HepG2 (cell line): ENCODE measurements at regions not wholly inside any gene's neighbourhood (a gene's known extent, or its start where the extent isn't known, plus 50 kb on each side); places are given as distances from the start of the nearest gene placed in this dataset.

Experiments used
- ATAC-seq: fragments of 200-7000 bp; cut with Tn5 transposase; 3 replicates; pipeline ENCODE4 v1.9.1; 2020; ENCODE audit warnings: mild to moderate bottlenecking, moderate library complexity
- BruUV-seq: library from RNA; stranded (reverse); fragments of 400-500 nt; replicated peaks from 2 replicates; lab custom pipeline; 2021; lab: Mats Ljungman, UMichigan
- CTCF ChIA-PET: fragments of 300-600 bp; formaldehyde crosslinking; extraction: SDS; loops from one replicate; lab custom pipeline; 2021; ENCODE audit warnings: low total read pairs, inconsistent platforms, low intra/inter-chr PET ratio; lab: Yijun Ruan, JAX
- POLR2A ChIA-PET: fragments of 350-600 bp; sonication (Branson Sonifier 250); formaldehyde crosslinking; loops from one replicate; lab custom pipeline; 2020; ENCODE audit warnings: antibody characterized with exemption, inconsistent platforms; lab: Yijun Ruan, JAX
- DNase-seq: peaks from one replicate; pipeline ENCODE4 v3.0.0-alpha.2; 2015; ENCODE audit warnings: low spot score
- FAIRE-seq: peaks from 3 replicates; lab custom pipeline; 2011; peaks lifted over from hg19 to GRCh38; lab: Jason Lieb, UNC
- H2AFZ ChIP-seq: one replicate; pipeline ENCODE4 v1.6.1; 2011; ENCODE audit warnings: low read length, inconsistent platforms
- H3K27ac ChIP-seq: fragments of 300-600 bp; 3 replicates; pipeline ENCODE4 v1.8.0; 2011; ENCODE audit warnings: mixed run types, mild to moderate bottlenecking, mixed read lengths, low read length, inconsistent platforms; ENCODE audit not compliant: insufficient read depth; ENCODE audit errors: extremely low read length
- H3K27me3 ChIP-seq, 2 experiments: fragments of 200-600 bp in 1 of 2; 2 replicates in 1 of 2; 3 replicates in 1 of 2; pipeline versions ENCODE4 v1.6.0 to v1.8.0; 2011; ENCODE audit warnings: low read length in 2 of 2, mild to moderate bottlenecking in 2 of 2, moderate library complexity in 2 of 2, inconsistent platforms in 1 of 2; ENCODE audit not compliant: insufficient read depth in 2 of 2, control insufficient read depth in 1 of 2
- H3K36me3 ChIP-seq, 2 experiments: fragments of 200-600 bp in 1 of 2; replicated peaks in 1 of 2; 2 replicates in 1 of 2; 3 replicates in 1 of 2; pipeline versions ENCODE4 v1.5.1 to v1.8.0; 2011; ENCODE audit warnings: low read length in 2 of 2, inconsistent platforms in 1 of 2; ENCODE audit not compliant: insufficient read depth in 2 of 2, control insufficient read depth in 1 of 2
- H3K4me1 ChIP-seq: 2 replicates; pipeline ENCODE4 v1.5.1; 2012; ENCODE audit warnings: low read length, inconsistent platforms; ENCODE audit not compliant: insufficient read depth
- H3K4me2 ChIP-seq: 2 replicates; pipeline ENCODE4 v1.6.0; 2011; ENCODE audit warnings: low read depth, low read length, inconsistent platforms
- H3K4me3 ChIP-seq, 3 experiments: fragments of 200-600 bp in 1 of 3; sonication (generic), shearing (Covaris generic) in 1 of 3; replicated peaks in 1 of 3; 2 replicates each; pipeline ENCODE4 v1.5.1; 2011 to 2016; ENCODE audit warnings: low read length in 3 of 3, inconsistent platforms in 2 of 3, low read depth in 2 of 3, mild to moderate bottlenecking in 2 of 3, control low read depth in 1 of 3, mixed read lengths in 1 of 3; ENCODE audit not compliant: insufficient read depth in 1 of 3
- H3K79me2 ChIP-seq: one replicate; pipeline ENCODE4 v1.6.1; 2011; ENCODE audit warnings: low read length, inconsistent platforms; ENCODE audit not compliant: insufficient read depth
- H3K9ac ChIP-seq: 2 replicates; pipeline ENCODE4 v1.6.0; 2011; ENCODE audit warnings: mild to moderate bottlenecking, low read depth, low read length, inconsistent platforms; ENCODE audit not compliant: insufficient read depth
- H3K9me3 ChIP-seq: 2 replicates; pipeline ENCODE4 v1.5.1; 2012; ENCODE audit warnings: mild to moderate bottlenecking, low read length
- H4K20me1 ChIP-seq: 2 replicates; pipeline ENCODE4 v1.6.0; 2011; ENCODE audit warnings: inconsistent platforms, mild to moderate bottlenecking, low read length, moderate library complexity; ENCODE audit not compliant: insufficient read depth
- ATF4 ChIP-seq, 2 experiments: fragments of 450-650 bp in 1 of 2; sonication (generic) in 1 of 2; formaldehyde crosslinking; IDR thresholded peaks; 2 replicates each; pipeline versions ENCODE4 v1.5.0 to v1.8.0; 2020 to 2022; ENCODE audit warnings: mild to moderate bottlenecking in 1 of 2, missing genetic modification reagents in 1 of 2
- HMG20A ChIP-seq: IDR thresholded peaks from 2 replicates; pipeline ENCODE4 v1.6.1; 2016; ENCODE audit warnings: borderline replicate concordance
- KAT2B ChIP-seq: fragments of 150-350 bp; IDR thresholded peaks from 2 replicates; pipeline ENCODE4 v1.6.1; 2014; ENCODE audit warnings: low read depth, low read length, borderline replicate concordance
- NR0B2 ChIP-seq: sonication (generic); formaldehyde crosslinking; IDR thresholded peaks from 2 replicates; pipeline ENCODE4 v1.4.0; 2020; ENCODE audit warnings: mild to moderate bottlenecking, missing genetic modification reagents
- TFDP2 ChIP-seq: sonication (generic); formaldehyde crosslinking; IDR thresholded peaks from 2 replicates; pipeline ENCODE4 v1.4.0; 2020; ENCODE audit warnings: missing genetic modification reagents
- TP53 ChIP-seq: sonication (generic); formaldehyde crosslinking; conservative IDR thresholded peaks from 2 replicates; pipeline ENCODE4 v1.4.0; 2020; ENCODE audit warnings: missing genetic modification reagents
- ZFP36 ChIP-seq: fragments of 150-350 bp; IDR thresholded peaks from 2 replicates; pipeline ENCODE4 v1.6.1; 2018; ENCODE audit warnings: borderline replicate concordance, low read length, low read depth; ENCODE audit not compliant: partially characterized antibody
- ZNF766 ChIP-seq: sonication (generic); formaldehyde crosslinking; IDR thresholded peaks from 2 replicates; pipeline ENCODE4 v1.5.0; 2020; ENCODE audit warnings: missing genetic modification reagents, borderline replicate concordance
- ZXDC ChIP-seq: sonication (generic); formaldehyde crosslinking; IDR thresholded peaks from 2 replicates; pipeline ENCODE4 v1.5.0; 2020; ENCODE audit warnings: mild to moderate bottlenecking, missing genetic modification reagents
- WGBS: methylation state at CpG from one replicate; pipeline ENCODE4 v1.1.6; 2017; ENCODE audit warnings: low lambda C conversion rate; 5-methylcytosine and 5-hydroxymethylcytosine counted together
- in situ Hi-C: cut with HindIII; loops from 2 replicates; pipeline ENCODE4 v1.10.0; 2017; ENCODE audit warnings: low pct_unique_long_range_greater_than_20kb; ENCODE audit not compliant: extremely low pct_ligation_motif_present
- intact Hi-C: fragments of 100-400 bp; cut with micrococcal nuclease; formaldehyde crosslinking; loops from one replicate; pipeline ENCODE4 v1.10.0; 2022; ENCODE audit not compliant: unreplicated experiment

- ATAC-seq, result no peak
- H3K4me2 ChIP-seq, result no peak overlapping the region
- in situ Hi-C loops (no loop called here), intact Hi-C loops (no loop called here)
- H3K4me1 ChIP-seq, result no peaks in the 10 kb centered on the region
- no peak overlapping the region for H3K9ac ChIP-seq
- TF ChIP-seq KAT2B (no peak), ZXDC (CRISPR knock-in tag) (no peak), NR0B2 (CRISPR knock-in tag) (no peak), ZNF766 (no peak), TFDP2 (CRISPR knock-in tag) (no peak), ATF4 (CRISPR knock-in tag; IDR thresholded peaks at IDR 0.05) (no peak), ZFP36 (no peak), HMG20A (CRISPR knock-in tag) (no peak), TP53 (CRISPR knock-in tag) (no peak)
- TF ChIP-seq, all 625 proteins: peak for 0
- H3K27me3 ChIP-seq, result no peaks in the 10 kb centered on the region
- no TSS peak for BruUV-seq
- H4K20me1 ChIP-seq, result no peaks in the 10 kb centered on the region
- ChIA-PET POLR2A (no interaction called here), CTCF (no interaction called here)
- H3K27ac ChIP-seq, result no peak overlapping the region
- H3K79me2 ChIP-seq, result no peaks in the 10 kb centered on the region
- no peaks in the 10 kb centered on the region for H3K36me3 ChIP-seq
- H3K9me3 ChIP-seq, result no peaks in the 10 kb centered on the region
- DNase-seq, result no peak
- WGBS, result 17% methylated on average over 3 of the region's 3 CpGs
- H2AFZ ChIP-seq, result no peak overlapping the region
- no peak overlapping the region for H3K4me3 ChIP-seq
- FAIRE-seq, result no peak
These were observed 102.1 kb upstream of the FBXL17 start for GRCh38 chr5:108484035-108484434.
